GM12864 (cell line): ENCODE measurements at regions not wholly inside any gene's neighbourhood (a gene's known extent, or its start where the extent isn't known, plus 50 kb on each side); places are given as distances from the start of the nearest gene placed in this dataset.
"Not testable (repeated sequence)": the region's sequence is repeated elsewhere in the genome, so short reads cannot be mapped to it uniquely, and the experiment has no call there.

Experiments used
- DNase-seq: peaks from one replicate; pipeline ENCODE4 v3.0.0-alpha.2; 2011; ENCODE audit warnings: low read depth
- H3K4me3 ChIP-seq: 2 replicates; pipeline ENCODE4 v1.5.1; 2011; ENCODE audit warnings: mild to moderate bottlenecking, low read depth, low read length, control low read depth
- TF ChIP-seq, protein P1 (sequence below): IDR thresholded peaks from 2 replicates; pipeline ENCODE4 v1.5.1; 2011; ENCODE audit warnings: low read depth, mild to moderate bottlenecking, moderate library complexity, low read length, control low read depth, inconsistent platforms; ENCODE audit errors: missing control alignments

DNA sequence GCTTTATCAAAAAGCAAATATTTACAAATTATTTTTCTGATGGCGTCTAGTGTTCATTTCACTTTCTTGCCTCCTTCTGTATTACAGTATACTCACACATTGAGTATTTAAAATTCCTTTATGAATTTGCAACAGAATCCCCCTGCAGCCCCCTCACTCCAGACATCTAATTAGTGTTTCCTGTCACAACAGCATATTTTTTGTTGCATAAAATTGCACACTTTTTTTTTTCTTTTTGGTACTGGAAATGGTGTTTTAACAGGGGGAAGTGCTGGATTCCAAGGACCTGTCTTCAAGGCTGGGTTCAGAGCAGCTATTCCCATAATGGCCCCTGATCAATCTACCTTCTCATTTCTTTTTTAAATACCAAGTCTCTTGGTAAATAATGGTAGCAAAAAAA, 184.3 kb upstream of the HMCN1 start:
- TF ChIP-seq, protein P1, sequence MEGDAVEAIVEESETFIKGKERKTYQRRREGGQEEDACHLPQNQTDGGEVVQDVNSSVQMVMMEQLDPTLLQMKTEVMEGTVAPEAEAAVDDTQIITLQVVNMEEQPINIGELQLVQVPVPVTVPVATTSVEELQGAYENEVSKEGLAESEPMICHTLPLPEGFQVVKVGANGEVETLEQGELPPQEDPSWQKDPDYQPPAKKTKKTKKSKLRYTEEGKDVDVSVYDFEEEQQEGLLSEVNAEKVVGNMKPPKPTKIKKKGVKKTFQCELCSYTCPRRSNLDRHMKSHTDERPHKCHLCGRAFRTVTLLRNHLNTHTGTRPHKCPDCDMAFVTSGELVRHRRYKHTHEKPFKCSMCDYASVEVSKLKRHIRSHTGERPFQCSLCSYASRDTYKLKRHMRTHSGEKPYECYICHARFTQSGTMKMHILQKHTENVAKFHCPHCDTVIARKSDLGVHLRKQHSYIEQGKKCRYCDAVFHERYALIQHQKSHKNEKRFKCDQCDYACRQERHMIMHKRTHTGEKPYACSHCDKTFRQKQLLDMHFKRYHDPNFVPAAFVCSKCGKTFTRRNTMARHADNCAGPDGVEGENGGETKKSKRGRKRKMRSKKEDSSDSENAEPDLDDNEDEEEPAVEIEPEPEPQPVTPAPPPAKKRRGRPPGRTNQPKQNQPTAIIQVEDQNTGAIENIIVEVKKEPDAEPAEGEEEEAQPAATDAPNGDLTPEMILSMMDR: no peak
- DNase-seq: no peak
- no peak overlapping the region for H3K4me3 ChIP-seq

DNA sequence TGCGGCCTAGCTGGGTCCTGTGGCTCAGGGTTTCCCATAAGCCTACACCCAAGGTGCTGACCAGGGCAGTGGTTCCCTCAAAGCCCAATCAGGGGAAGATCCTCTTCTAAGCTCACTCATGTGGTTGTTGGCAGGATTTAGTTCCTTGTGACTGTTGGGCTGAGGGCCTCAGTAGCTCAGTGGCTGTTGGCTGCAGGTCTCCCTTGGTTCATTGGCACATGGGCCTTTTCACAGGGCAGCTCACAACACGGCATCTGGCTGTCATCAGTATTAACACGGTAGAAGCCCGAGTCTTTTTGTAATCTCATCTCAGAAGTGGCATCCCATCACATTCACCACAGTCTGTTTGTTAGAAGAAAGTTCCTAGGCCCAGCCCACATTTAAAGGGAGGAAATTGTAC, 188.2 kb upstream of the HMCN1 start:
- DNase-seq: no peak
- TF ChIP-seq, protein P1: no peak

DNA sequence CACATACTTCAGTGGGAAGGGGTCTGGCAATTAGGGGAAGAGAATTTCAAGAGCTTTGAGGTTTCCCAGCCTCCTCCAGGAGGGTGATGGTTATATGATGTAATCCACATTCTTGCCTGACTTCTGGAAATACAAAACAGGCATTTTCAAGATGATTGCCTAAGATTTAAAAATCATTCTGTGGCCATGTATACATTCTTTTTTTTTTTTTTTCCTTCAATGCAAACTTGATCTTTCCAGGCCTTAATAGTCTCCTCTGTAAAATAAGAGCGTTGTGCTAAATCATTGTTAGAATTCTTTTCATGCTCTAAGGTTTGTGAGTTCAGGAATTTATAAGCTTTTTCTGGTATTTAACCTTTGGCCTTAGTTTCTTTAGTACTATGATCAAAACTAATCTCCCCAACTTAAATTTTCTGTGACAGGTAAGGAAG, 192.3 kb upstream of the HMCN1 start:
- no peak overlapping the region for H3K4me3 ChIP-seq
- no peak for DNase-seq
- TF ChIP-seq, protein P1: no peak

More for the DNA sequence above, 188.2 kb upstream of the HMCN1 start:
- no peak overlapping the region for H3K4me3 ChIP-seq

DNA sequence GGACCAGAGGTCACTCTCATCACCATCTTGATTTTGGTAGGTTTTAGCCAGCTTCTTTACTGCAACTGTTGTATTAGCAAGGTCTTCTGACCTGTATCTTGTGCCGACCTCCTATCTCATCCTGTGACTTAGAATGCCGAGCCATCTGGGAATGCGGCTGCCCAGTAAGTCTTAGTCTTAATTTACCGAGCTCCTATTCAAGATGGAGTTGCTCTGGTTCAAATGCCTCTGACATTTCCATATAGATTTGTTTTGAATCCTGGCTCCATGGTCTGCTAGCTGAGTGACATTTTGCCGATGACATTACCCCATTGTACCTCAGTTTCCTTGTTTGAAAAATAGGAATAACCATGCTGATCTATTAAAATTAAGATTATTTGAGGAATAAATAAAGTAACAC, 193.9 kb upstream of the HMCN1 start:
- TF ChIP-seq, protein P1: no peak
- H3K4me3 ChIP-seq: no peak overlapping the region
- DNase-seq: no peak

DNA sequence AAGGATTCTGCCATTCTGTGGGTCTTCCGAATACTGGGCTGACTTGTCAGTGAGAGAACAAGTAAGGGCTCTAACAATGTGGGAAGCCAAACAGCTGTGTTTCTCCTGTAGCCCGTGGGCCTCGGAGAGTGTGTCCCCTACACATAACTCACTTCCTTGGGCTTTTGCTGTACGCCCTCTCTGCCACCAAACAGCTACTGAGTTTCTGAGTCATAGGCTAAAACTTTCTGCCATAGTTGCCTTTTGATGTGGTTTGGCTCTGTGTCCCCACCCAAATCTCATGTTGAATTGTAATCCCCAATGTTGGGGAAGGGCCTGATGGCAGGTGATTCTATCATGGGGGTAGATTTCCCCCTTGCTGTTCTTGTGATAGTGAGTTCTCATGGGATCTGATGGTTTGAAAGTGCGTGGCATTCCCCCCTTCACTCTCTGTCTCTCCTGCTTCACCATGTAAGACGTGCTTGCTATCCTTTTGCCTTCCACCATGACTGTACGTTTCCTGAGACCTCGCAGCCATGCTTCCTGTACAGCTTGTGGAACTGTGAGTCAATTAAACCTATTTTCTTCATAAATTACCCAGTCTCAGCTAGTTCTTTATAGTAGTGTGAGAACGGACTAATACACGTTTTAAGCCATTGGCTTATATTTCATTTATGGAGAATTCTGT, 194.8 kb upstream of the HMCN1 start:
- H3K4me3 ChIP-seq: no peak overlapping the region
- DNase-seq: no peak

DNA sequence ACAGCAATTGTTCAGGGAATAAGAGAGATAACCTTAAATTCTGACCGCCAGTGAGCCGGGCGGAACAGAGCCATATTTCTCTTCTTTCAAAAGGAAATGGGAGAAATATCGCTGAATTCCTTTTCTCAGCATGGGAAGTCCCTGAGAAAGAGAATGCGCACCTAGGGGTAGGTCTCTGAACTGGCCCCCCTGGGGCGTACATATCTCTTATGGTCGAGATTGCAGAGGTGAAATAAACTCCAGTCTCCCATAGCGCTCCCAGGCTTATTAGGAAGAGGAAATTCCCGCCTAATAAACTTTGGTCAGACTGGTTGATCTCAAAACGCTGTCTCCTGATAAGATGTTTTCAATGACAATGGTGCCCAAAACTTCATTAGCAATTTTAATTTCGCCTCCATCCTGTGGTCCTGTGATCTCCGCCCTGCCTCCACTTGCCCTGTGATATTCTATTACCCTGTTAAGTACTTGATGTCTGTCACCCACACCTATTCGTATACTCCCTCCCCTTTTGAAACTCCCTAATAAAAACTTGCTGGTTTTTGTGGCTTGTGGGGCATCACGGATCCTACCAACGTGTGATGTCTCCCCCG, 195.8 kb upstream of the HMCN1 start:
- not testable (repeated sequence) for DNase-seq, H3K4me3 ChIP-seq

More for the DNA sequence above, 194.8 kb upstream of the HMCN1 start:
- TF ChIP-seq, protein P1: no peak

DNA sequence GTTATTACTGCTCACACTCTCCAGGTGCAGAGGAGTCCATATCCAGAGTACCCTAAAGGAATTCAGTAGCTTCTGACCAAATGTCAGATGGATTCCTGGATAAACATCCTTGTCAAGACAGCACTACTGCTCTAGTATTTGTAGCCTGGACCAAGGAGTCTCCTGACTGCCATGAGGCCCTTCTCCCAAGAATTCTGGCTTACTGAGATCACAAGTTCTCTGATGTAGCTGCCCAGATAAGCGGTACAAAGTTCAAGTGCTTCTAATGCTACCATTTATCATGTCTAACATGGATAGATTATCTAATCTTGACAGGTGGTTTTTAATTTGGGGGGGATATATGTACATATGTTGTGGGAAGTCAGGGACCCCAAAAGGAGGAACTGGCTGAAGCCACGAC, 196.6 kb upstream of the HMCN1 start:
- H3K4me3 ChIP-seq: no peak overlapping the region
- TF ChIP-seq, protein P1: no peak
- DNase-seq: no peak
